Effector CD8-positive, alpha-beta T cell (primary cell): ENCODE measurements at regions not wholly inside any gene's neighbourhood (a gene's known extent, or its start where the extent isn't known, plus 50 kb on each side); places are given as distances from the start of the nearest gene placed in this dataset.
"Not testable (repeated sequence)": the region's sequence is repeated elsewhere in the genome, so short reads cannot be mapped to it uniquely, and the experiment has no call there.

ENCODE experiments used
- DNase-seq: peaks from one replicate; lab custom pipeline; 2025; lab: John Stamatoyannopoulos, UW

GRCh38 chr21:15311510-15311909 is 246.7 kb upstream of the NRIP1 start:
- DNase-seq, result no peak

GRCh38 chr21:15317034-15317433 is 252.2 kb upstream of the NRIP1 start:
- DNase-seq, result not testable (repeated sequence)

- no peak for DNase-seq
These were observed 254.9 kb upstream of the NRIP1 start for GRCh38 chr21:15319727-15320126.

- DNase-seq, result no peak
These were observed 259.7 kb upstream of the NRIP1 start for GRCh38 chr21:15324542-15324941.

- no peak for DNase-seq
These were observed 261.4 kb upstream of the NRIP1 start for GRCh38 chr21:15326032-15326867.

GRCh38 chr21:15327637-15328265 is 263.0 kb upstream of the NRIP1 start:
- no peak for DNase-seq

- no peak for DNase-seq
These were observed 264.4 kb upstream of the NRIP1 start for GRCh38 chr21:15329191-15329590.

- DNase-seq, result no peak
These were observed 266.1 kb upstream of the NRIP1 start for GRCh38 chr21:15330872-15331271.

GRCh38 chr21:15332572-15332971 is 267.8 kb upstream of the NRIP1 start:
- no peak for DNase-seq

GRCh38 chr21:15333136-15333710 is 268.4 kb upstream of the NRIP1 start:
- no peak for DNase-seq

GRCh38 chr21:15333951-15334350 is 269.2 kb upstream of the NRIP1 start:
- DNase-seq, result no peak

GRCh38 chr21:15343066-15343465 is 278.3 kb upstream of the NRIP1 start:
- DNase-seq, result no peak

GRCh38 chr21:15352009-15352408 is 287.2 kb upstream of the NRIP1 start:
- no peak for DNase-seq

- DNase-seq, result no peak
These were observed 288.7 kb upstream of the NRIP1 start for GRCh38 chr21:15353546-15353945.

- DNase-seq, result no peak
These were observed 289.7 kb upstream of the NRIP1 start for GRCh38 chr21:15354516-15354915.

GRCh38 chr21:15355066-15355465 is 290.3 kb upstream of the NRIP1 start:
- DNase-seq, result no peak

GRCh38 chr21:15359251-15359650 is 294.5 kb upstream of the NRIP1 start:
- DNase-seq, result no peak

- no peak for DNase-seq
These were observed 297.7 kb upstream of the NRIP1 start for GRCh38 chr21:15362458-15362857.

GRCh38 chr21:15363921-15364320 is 299.1 kb upstream of the NRIP1 start:
- DNase-seq, result no peak

GRCh38 chr21:15365751-15366392 is 301.1 kb upstream of the NRIP1 start:
- no peak for DNase-seq

GRCh38 chr21:15366555-15366954 is 301.8 kb upstream of the NRIP1 start:
- DNase-seq, result no peak

GRCh38 chr21:15367061-15367626 is 302.3 kb upstream of the NRIP1 start:
- no peak for DNase-seq
